ENCODE measurements at regions not wholly inside any gene's neighbourhood (a gene's known extent, or its start where the extent isn't known, plus 50 kb on each side); places are given as distances from the start of the nearest gene placed in this dataset.

DNA sequence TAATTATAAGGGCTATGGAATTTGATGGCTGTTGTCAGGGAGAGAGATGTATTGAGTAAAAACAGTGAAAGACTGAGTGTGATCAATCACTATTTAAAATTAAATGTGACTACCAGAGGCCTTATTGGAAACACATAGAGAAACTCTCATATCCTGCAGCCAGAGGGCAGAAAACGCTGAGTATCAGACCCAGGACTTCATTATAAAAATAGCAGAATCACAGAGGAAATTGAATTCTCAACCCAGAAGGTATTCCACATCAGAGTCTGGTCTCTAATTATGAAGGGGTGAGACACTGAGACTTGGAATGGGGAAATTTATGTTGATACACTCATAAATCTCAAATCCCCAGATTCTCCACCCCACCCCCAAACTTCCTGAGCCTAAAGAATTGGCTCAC lies 69.5 kb upstream of the IL6 start:
- H3K4me3 ChIP-seq (ENCODE audit: low read depth, low read length) = no peak overlapping the region
- no peaks in the 10 kb centered on the region for H3K36me3 ChIP-seq (ENCODE audit: control insufficient read depth, insufficient read depth, low read length)
- no peaks in the 10 kb centered on the region for H3K9me3 ChIP-seq (ENCODE audit: control insufficient read depth, insufficient read depth, low read length)
- H3K27ac ChIP-seq (ENCODE audit: low read depth, low read length) = no peak overlapping the region
- H3K4me1 ChIP-seq (ENCODE audit: control insufficient read depth, insufficient read depth, low read length) = peaks cover 13% of the 10 kb centered on the region; the same call in 1 of the 2 replicates
- H3K9ac ChIP-seq (ENCODE audit: low read depth, low read length) = no peak overlapping the region
- H3K27me3 ChIP-seq (ENCODE audit: control insufficient read depth, insufficient read depth, low read length) = no peaks in the 10 kb centered on the region

DNA sequence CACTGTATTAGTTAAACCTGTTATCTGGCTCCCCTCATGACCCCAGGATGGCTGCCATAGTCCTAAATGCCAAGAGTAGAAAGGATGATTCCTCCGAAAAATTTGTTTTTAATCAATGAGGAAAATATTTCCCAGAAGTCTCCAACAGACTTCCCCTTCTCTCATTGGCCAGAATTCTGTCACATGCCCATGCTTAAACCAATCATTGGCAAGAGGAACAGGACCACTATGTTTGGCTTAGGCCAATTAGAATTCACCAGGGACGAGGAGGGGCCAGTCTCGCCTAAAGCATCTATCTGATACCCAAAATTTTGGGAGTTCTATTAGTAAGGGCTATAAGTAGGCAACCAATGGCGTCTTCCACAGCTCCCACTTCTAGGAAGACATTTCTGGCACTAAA lies 71.2 kb upstream of the IL6 start:
- H3K9me3 ChIP-seq (ENCODE audit: control insufficient read depth, insufficient read depth, low read length) = no peaks in the 10 kb centered on the region
- H3K36me3 ChIP-seq (ENCODE audit: control insufficient read depth, insufficient read depth, low read length) = no peaks in the 10 kb centered on the region
- H3K27ac ChIP-seq (ENCODE audit: low read depth, low read length) = no peak overlapping the region
- no peak overlapping the region for H3K4me3 ChIP-seq (ENCODE audit: low read depth, low read length)
- H3K9ac ChIP-seq (ENCODE audit: low read depth, low read length) = no peak overlapping the region
- H3K4me1 ChIP-seq (ENCODE audit: control insufficient read depth, insufficient read depth, low read length) = 0 out of 2 replicates have a peak, but pooled peaks cover 7% of the 10 kb centered on the region
- no peaks in the 10 kb centered on the region for H3K27me3 ChIP-seq (ENCODE audit: control insufficient read depth, insufficient read depth, low read length)

DNA sequence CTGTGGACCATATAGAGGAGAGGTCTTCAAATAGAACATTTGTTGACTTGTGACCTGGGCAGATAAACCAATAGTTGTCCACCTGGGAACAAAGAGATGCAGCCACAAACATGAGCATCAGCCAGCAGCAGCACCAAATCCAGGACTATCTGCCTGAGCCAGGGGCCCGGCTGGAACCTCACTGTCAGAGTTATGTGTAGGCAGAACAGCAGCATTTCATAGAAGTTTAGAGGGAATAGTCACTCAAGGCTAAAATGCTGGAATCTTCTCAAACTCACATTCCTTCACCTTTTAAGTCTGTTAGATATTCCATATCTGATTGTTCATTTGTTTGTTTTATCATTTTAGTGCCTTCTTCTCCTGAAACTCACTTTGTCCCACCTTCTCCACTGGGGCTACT lies 72.2 kb upstream of the IL6 start:
- H3K9ac ChIP-seq (ENCODE audit: low read depth, low read length) = no peak overlapping the region
- H3K9me3 ChIP-seq (ENCODE audit: control insufficient read depth, insufficient read depth, low read length) = no peaks in the 10 kb centered on the region
- H3K27me3 ChIP-seq (ENCODE audit: control insufficient read depth, insufficient read depth, low read length) = no peaks in the 10 kb centered on the region
- H3K36me3 ChIP-seq (ENCODE audit: control insufficient read depth, insufficient read depth, low read length) = no peaks in the 10 kb centered on the region
- 0 out of 2 replicates have a peak, but pooled peaks cover 7% of the 10 kb centered on the region for H3K4me1 ChIP-seq (ENCODE audit: control insufficient read depth, insufficient read depth, low read length)
- H3K4me3 ChIP-seq (ENCODE audit: low read depth, low read length) = no peak overlapping the region
- H3K27ac ChIP-seq (ENCODE audit: low read depth, low read length) = no peak overlapping the region

DNA sequence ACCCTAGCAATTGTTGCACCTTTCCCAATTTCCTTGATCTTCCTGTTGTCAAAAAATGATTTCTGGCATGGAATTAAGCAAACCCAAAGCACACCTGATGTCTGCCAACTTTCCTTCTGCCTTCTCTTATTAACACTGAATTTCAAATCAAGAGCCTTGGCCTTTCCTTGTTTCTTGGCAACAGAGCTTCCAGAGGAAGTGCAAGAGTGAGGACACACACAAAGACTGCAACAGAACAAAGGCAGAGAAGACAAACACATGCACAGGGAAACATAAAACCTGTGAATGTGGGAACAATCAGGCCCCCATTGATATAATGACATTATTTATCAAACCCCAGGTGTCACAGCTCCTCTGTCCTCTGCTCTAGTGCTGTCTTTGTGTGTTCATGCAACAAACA lies 73.0 kb upstream of the IL6 start:
- Histone ChIP-seq H3K9ac (ENCODE audit: low read depth, low read length) (no peak overlapping the region), H3K36me3 (ENCODE audit: control insufficient read depth, insufficient read depth, low read length) (no peaks in the 10 kb centered on the region), H3K27ac (ENCODE audit: low read depth, low read length) (no peak overlapping the region), H3K9me3 (ENCODE audit: control insufficient read depth, insufficient read depth, low read length) (no peaks in the 10 kb centered on the region), H3K4me1 (ENCODE audit: control insufficient read depth, insufficient read depth, low read length) (0 out of 2 replicates have a peak, but pooled peaks cover 7% of the 10 kb centered on the region), H3K4me3 (ENCODE audit: low read depth, low read length) (no peak overlapping the region), H3K27me3 (ENCODE audit: control insufficient read depth, insufficient read depth, low read length) (no peaks in the 10 kb centered on the region)

DNA sequence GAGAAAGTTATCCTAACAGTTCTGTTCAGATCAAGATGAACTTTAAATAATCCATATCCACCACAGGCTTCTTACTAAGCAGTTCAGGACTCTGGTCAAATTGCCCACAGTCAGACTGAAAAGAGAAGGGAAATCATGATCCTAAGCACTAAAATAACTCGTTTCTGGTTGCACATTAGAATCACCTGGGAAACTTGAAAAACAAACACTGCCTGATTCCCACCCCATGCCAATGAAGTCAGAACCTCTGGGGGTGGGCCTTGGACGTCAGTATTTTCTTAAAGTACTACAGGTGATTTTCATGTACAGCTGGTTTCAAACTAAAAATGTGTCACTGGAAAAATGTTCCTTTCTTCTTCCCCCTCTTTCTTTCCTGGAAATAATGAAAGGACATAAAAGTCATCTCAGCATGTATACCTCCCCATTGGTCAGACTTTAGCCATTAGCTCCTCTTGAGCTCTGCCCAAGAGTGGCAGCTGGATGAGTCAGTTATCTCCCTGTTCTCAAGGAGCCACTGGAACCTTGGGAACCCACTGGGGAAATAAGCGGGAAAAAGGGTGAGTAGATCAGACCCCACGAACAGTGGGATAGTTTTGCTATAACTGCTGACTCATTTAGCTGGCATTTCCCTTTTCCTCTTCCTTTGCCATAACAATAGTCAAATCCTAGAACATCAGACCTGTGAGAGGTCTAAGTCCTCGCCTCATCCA lies 75.3 kb upstream of the IL6 start:
- Histone ChIP-seq H3K36me3 (ENCODE audit: control insufficient read depth, insufficient read depth, low read length) (no peaks in the 10 kb centered on the region), H3K27me3 (ENCODE audit: control insufficient read depth, insufficient read depth, low read length) (no peaks in the 10 kb centered on the region), H3K27ac (ENCODE audit: low read depth, low read length) (no peak overlapping the region), H3K9me3 (ENCODE audit: control insufficient read depth, insufficient read depth, low read length) (no peaks in the 10 kb centered on the region), H3K4me3 (ENCODE audit: low read depth, low read length) (no peak overlapping the region), H3K4me1 (ENCODE audit: control insufficient read depth, insufficient read depth, low read length) (0 out of 2 replicates have a peak, but pooled peaks cover 7% of the 10 kb centered on the region), H3K9ac (ENCODE audit: low read depth, low read length) (no peak overlapping the region)

DNA sequence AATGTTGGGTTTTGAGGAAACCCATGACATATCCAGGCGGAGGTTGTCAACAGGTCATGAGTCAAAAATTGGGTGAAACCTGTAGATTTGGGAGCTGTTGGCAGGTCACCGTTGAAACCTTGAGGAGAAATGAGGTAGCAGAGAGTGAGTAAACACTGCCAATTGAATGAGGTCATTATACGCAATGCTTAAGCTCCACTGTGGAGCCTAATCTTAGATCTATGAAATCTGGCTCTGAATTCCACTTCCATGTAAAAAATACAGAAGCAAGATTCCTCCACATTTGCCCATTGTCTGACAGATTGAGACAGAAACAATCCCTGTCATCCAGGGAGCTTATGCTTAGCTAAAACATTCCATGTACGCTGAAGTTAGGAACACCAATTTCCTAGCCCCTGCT lies 76.0 kb upstream of the IL6 start:
- H3K36me3 ChIP-seq (ENCODE audit: control insufficient read depth, insufficient read depth, low read length) = no peaks in the 10 kb centered on the region
- H3K4me3 ChIP-seq (ENCODE audit: low read depth, low read length) = no peak overlapping the region
- H3K9me3 ChIP-seq (ENCODE audit: control insufficient read depth, insufficient read depth, low read length) = 0 out of 2 replicates have a peak, but pooled peaks cover 6% of the 10 kb centered on the region
- H3K27ac ChIP-seq (ENCODE audit: low read depth, low read length) = no peak overlapping the region
- H3K4me1 ChIP-seq (ENCODE audit: control insufficient read depth, insufficient read depth, low read length) = 0 out of 2 replicates have a peak, but pooled peaks cover 7% of the 10 kb centered on the region
- H3K9ac ChIP-seq (ENCODE audit: low read depth, low read length) = no peak overlapping the region
- H3K27me3 ChIP-seq (ENCODE audit: control insufficient read depth, insufficient read depth, low read length) = no peaks in the 10 kb centered on the region

DNA sequence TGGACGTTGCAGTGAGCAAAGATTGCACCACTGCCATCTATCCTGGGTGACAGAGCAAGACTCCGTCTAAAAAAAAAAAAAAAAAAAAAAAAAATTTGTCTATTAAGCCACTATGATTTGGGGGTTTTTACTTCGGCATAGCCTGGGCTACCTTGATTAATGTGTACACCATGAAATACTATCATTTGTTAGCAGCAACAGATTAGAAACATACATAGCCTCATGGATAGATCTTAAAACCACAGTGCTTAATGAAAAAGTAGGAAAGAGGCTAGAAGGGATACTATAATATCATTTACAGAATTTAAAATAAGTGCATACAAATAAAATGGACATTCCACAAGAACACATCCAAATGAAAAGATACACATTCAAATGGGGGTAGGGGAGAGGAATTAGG lies 77.3 kb upstream of the IL6 start:
- no peak overlapping the region for H3K9ac ChIP-seq (ENCODE audit: low read depth, low read length)
- H3K27me3 ChIP-seq (ENCODE audit: control insufficient read depth, insufficient read depth, low read length) = no peaks in the 10 kb centered on the region
- H3K36me3 ChIP-seq (ENCODE audit: control insufficient read depth, insufficient read depth, low read length) = no peaks in the 10 kb centered on the region
- 0 out of 2 replicates have a peak, but pooled peaks cover 7% of the 10 kb centered on the region for H3K4me1 ChIP-seq (ENCODE audit: control insufficient read depth, insufficient read depth, low read length)
- peaks cover 6% of the 10 kb centered on the region; the same call in 1 of the 2 replicates for H3K9me3 ChIP-seq (ENCODE audit: control insufficient read depth, insufficient read depth, low read length)
- no peak overlapping the region for H3K27ac ChIP-seq (ENCODE audit: low read depth, low read length)
- no peak overlapping the region for H3K4me3 ChIP-seq (ENCODE audit: low read depth, low read length)

DNA sequence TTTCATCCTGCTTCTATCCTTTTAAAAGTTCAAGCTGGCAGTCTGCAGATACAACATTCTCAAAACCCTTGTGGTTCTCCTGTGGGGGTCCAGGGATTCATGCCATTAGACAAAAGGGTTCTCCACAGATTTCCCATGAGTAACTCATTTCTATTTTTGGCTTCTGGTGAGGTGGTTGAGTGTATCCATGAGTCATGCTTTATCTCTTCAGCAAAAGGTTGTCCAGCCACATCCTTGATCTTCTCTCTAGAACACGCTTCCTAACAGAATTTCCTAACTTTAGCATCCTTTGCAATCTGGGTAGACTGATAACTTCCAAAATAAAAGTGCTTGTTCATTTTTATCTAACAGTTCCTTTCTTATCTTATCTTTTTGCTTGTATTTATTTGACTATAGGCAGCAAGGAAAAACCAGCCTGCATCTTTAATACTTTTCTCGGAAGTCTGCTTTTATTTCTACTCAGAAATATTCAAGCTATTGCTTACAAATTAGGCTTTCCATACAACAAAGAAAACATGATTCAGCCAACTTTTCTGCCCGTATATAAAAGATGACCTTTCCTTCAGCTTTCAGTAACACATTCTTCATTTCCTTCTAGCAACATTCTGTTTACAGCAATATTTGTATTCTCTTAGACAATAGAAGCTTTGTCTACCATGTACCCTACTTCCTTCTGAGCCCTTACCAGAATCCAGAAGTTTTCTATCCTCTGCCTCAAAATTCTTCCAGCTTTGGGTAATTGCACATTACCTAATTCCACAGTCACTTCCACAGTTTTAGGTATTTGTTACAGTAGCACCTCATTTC lies 79.3 kb upstream of the IL6 start:
- no peaks in the 10 kb centered on the region for H3K36me3 ChIP-seq (ENCODE audit: control insufficient read depth, insufficient read depth, low read length)
- no peak overlapping the region for H3K9ac ChIP-seq (ENCODE audit: low read depth, low read length)
- no peak overlapping the region for H3K4me3 ChIP-seq (ENCODE audit: low read depth, low read length)
- no peaks in the 10 kb centered on the region for H3K27me3 ChIP-seq (ENCODE audit: control insufficient read depth, insufficient read depth, low read length)
- peaks cover 25% of the 10 kb centered on the region for H3K9me3 ChIP-seq (ENCODE audit: control insufficient read depth, insufficient read depth, low read length)
- no peaks in the 10 kb centered on the region for H3K4me1 ChIP-seq (ENCODE audit: control insufficient read depth, insufficient read depth, low read length)
- H3K27ac ChIP-seq (ENCODE audit: low read depth, low read length) = no peak overlapping the region

DNA sequence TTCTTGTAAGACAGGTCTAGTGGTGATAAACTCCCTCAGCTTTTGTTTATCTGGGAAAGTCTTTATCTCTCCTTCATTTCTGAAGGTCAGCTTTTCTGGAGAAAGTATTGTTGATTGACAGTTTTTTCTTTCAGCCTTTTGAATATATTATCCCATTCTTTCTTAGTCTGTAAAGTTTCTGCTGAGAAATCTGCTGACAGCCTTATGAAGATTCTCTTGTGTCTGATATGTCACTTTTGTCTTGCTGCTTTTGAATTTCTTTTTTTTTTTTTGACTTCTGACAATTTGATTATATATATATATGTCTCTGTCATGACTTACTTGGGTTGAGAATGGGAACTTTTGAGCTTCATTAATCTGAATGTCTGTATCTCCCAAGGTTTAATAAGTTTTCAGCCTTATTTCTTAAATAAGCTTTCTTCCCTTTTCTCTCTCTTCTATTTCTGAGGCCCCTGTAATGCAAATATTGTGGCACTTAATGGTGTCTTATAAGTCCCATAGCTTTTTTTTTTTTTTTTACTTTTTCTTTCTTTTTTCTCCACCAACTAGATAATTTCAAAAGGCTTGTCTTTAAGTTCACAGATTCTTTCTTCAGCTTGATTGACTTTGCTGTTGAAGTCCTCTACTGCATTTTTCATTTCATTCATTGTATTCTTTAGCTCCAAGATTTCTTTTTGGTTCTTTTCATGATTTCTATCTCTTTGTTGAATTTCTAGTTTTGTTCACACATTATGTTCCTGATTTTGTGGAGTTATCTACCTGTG lies 81.4 kb upstream of the IL6 start:
- H3K9me3 ChIP-seq (ENCODE audit: control insufficient read depth, insufficient read depth, low read length) = peaks cover 35% of the 10 kb centered on the region
- H3K36me3 ChIP-seq (ENCODE audit: control insufficient read depth, insufficient read depth, low read length) = no peaks in the 10 kb centered on the region

DNA sequence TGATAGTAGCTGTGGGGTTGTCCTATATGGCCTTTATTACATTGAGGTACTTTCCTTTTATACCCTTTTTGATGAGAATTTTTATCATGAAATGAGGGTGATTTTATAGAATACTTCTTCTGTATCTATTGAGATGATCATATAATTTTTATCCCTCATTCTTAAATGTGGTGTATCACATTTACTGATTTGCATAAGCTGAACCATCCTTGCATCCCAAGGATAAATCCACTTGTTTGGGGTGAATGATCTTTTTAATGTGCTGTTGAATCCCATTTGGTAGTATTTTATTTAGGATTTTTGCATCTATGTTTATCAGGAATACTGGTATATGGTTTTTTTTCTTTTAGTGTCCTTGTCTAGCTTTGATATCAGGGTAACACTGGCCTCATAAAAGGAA lies 84.5 kb upstream of the IL6 start:
- H3K27ac ChIP-seq (ENCODE audit: low read depth, low read length) = no peak overlapping the region
- no peak overlapping the region for H3K9ac ChIP-seq (ENCODE audit: low read depth, low read length)
- H3K27me3 ChIP-seq (ENCODE audit: control insufficient read depth, insufficient read depth, low read length) = no peaks in the 10 kb centered on the region
- H3K9me3 ChIP-seq (ENCODE audit: control insufficient read depth, insufficient read depth, low read length) = peaks cover 35% of the 10 kb centered on the region
- H3K4me1 ChIP-seq (ENCODE audit: control insufficient read depth, insufficient read depth, low read length) = no peaks in the 10 kb centered on the region
- H3K4me3 ChIP-seq (ENCODE audit: low read depth, low read length) = no peak overlapping the region
- H3K36me3 ChIP-seq (ENCODE audit: control insufficient read depth, insufficient read depth, low read length) = no peaks in the 10 kb centered on the region

More for the DNA sequence above, 81.4 kb upstream of the IL6 start:
- Histone ChIP-seq H3K27ac (ENCODE audit: low read depth, low read length) (no peak overlapping the region), H3K4me3 (ENCODE audit: low read depth, low read length) (no peak overlapping the region), H3K4me1 (ENCODE audit: control insufficient read depth, insufficient read depth, low read length) (no peaks in the 10 kb centered on the region), H3K27me3 (ENCODE audit: control insufficient read depth, insufficient read depth, low read length) (no peaks in the 10 kb centered on the region), H3K9ac (ENCODE audit: low read depth, low read length) (no peak overlapping the region)
